ENCODE measurements at regions not wholly inside any gene's neighbourhood (a gene's known extent, or its start where the extent isn't known, plus 50 kb on each side); places are given as distances from the start of the nearest gene placed in this dataset.

DNA sequence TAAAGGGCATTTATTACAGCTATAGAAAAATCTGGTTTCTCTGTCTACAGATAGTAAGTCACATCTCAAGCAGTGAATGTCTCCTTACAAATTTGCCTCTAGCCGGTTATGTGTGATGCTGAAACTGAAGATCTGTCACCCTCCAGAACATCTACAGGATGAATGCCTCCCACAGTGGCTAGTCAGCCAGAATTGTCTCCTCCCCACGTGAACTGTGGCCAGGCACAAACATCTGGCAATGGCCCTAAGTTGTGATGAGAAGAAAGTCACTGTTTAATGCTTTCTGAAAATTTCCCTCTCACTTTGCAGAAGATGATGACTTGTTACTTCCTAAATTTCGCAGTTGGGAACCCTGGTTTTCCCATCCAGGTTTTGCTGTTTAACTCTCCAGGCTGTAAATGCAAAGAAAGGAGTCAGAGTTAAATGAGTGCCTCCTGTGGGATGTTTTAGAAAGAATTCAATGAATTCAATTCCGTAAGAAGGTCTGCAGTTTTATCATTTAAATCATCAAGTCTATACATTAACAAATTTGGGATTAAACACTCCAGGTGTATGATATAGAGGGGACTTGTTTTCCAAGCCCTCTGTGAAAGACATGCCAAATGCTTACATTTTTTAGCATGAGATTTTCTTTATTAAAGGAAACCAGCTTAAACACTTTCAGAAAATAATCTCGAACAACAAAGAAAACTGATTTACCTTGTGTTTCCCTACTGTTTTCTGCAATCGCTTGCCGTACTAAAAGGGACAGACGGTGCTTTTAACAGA is 55.4 kb upstream of the TLR3 start:
- dilution Hi-C loops (cut with MboI; ENCODE audit: extremely low pct_ligation_motif_present, low sequenced_read_pairs) (no loop called here), intact Hi-C loops (cut with micrococcal nuclease) (no loop called here)
- Histone ChIP-seq H3K9me3 (replicated peaks; ENCODE audit: control insufficient read depth, insufficient read depth, low read length) (no peaks in the 10 kb centered on the region), H3K27me3 (ENCODE audit: control insufficient read depth in 2 of 2, insufficient read depth in 2 of 2, low read length in 2 of 2) (no peaks in the 10 kb centered on the region), H3K9ac (replicated peaks; ENCODE audit: extremely low read depth, insufficient read depth, low read length) (no peak overlapping the region), H2AFZ (ENCODE audit: low read depth, low read length) (no peak overlapping the region), H3K27ac (ENCODE audit: insufficient read depth, low read depth, low read length) (no peak overlapping the region), H3K4me2 (ENCODE audit: insufficient read depth, low read length) (no peak overlapping the region), H3K4me1 (ENCODE audit: control insufficient read depth, extremely low read depth, insufficient read depth, low read length) (no peaks in the 10 kb centered on the region), H3K4me3 (replicated peaks in 1 of 3; ENCODE audit: insufficient read depth in 1 of 3, low read depth in 1 of 3, low read length in 3 of 3) (no peak overlapping the region), H3K79me2 (ENCODE audit: control insufficient read depth, insufficient read depth, low read length) (no peaks in the 10 kb centered on the region), H3K36me3 (ENCODE audit: control insufficient read depth in 2 of 2, extremely low read depth in 1 of 2, insufficient read depth in 2 of 2, low read length in 2 of 2) (no peaks in the 10 kb centered on the region), H4K20me1 (replicated peaks; ENCODE audit: control insufficient read depth, extremely low read depth, insufficient read depth, low read length) (no peaks in the 10 kb centered on the region), H3K9me1 (replicated peaks; ENCODE audit: control insufficient read depth, extremely low read depth, insufficient read depth, low read length) (no peaks in the 10 kb centered on the region)
- POLR2A ChIA-PET = no interaction called here
- DNase-seq (ENCODE audit: low read depth, low spot score) = no peak
- CTCF ChIA-PET = interaction anchor here (2.1 kb wide), 1 partner anchor 8 kb away, joined by 9 read pairs; no protein-coding TSS in a partner anchor
- BruUV-seq (replicated peaks) = no TSS peak
- no peak for FAIRE-seq
- TF ChIP-seq, protein P1, sequence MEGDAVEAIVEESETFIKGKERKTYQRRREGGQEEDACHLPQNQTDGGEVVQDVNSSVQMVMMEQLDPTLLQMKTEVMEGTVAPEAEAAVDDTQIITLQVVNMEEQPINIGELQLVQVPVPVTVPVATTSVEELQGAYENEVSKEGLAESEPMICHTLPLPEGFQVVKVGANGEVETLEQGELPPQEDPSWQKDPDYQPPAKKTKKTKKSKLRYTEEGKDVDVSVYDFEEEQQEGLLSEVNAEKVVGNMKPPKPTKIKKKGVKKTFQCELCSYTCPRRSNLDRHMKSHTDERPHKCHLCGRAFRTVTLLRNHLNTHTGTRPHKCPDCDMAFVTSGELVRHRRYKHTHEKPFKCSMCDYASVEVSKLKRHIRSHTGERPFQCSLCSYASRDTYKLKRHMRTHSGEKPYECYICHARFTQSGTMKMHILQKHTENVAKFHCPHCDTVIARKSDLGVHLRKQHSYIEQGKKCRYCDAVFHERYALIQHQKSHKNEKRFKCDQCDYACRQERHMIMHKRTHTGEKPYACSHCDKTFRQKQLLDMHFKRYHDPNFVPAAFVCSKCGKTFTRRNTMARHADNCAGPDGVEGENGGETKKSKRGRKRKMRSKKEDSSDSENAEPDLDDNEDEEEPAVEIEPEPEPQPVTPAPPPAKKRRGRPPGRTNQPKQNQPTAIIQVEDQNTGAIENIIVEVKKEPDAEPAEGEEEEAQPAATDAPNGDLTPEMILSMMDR (IDR thresholded peaks at IDR 0.05; ENCODE audit: extremely low read depth in 1 of 2, insufficient read depth in 1 of 2, low read depth in 1 of 2, low read length in 2 of 2) = no peak
- no peak for TF ChIP-seq MYC (IDR thresholded peaks at IDR 0.05; ENCODE audit: low read depth, low read length)

DNA sequence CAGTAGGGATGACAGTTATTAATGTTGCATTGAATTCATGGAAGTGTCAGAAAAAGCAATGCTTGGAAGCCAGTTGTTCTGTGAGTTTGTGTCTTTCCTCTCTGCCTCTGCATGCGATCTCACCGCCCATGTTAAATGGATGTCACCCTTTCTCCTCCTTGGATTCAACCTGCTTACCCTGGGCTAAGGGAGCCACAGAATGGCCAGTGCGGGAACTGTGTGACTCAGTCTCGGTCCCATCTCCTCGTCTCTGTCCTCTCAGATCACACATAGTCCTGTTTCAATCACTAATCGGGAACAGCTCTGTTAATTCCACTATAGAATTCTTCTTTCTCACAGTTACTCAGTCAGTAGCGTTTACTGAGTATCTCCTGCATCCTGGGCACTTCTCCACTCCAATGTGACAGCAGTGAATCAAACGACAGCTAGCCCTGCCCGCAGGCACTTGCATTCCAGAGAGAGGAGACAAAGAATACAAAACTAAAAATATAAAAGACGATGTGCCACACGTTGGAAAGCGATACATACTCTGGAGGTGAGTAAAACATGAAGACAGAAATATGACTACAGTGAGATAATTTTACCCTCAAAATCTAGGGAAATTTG is 53.6 kb upstream of the TLR3 start:
- no peaks in the 10 kb centered on the region for H3K9me1 ChIP-seq (replicated peaks; ENCODE audit: control insufficient read depth, extremely low read depth, insufficient read depth, low read length)
- H2AFZ ChIP-seq (ENCODE audit: low read depth, low read length) = no peak overlapping the region
- ChIA-PET CTCF (no interaction called here), POLR2A (no interaction called here)
- no peak for DNase-seq (ENCODE audit: low read depth, low spot score)
- dilution Hi-C loops (cut with MboI; ENCODE audit: extremely low pct_ligation_motif_present, low sequenced_read_pairs) = no loop called here
- no peaks in the 10 kb centered on the region for H3K4me1 ChIP-seq (ENCODE audit: control insufficient read depth, extremely low read depth, insufficient read depth, low read length)
- H3K9me3 ChIP-seq (replicated peaks; ENCODE audit: control insufficient read depth, insufficient read depth, low read length) = no peaks in the 10 kb centered on the region
- FAIRE-seq = no peak
- no TSS peak for BruUV-seq (replicated peaks)
- no peak overlapping the region for H3K4me3 ChIP-seq (replicated peaks in 1 of 3; ENCODE audit: insufficient read depth in 1 of 3, low read depth in 1 of 3, low read length in 3 of 3)
- H3K27ac ChIP-seq (ENCODE audit: insufficient read depth, low read depth, low read length) = no peak overlapping the region
- no peak overlapping the region for H3K9ac ChIP-seq (replicated peaks; ENCODE audit: extremely low read depth, insufficient read depth, low read length)
- no peak for TF ChIP-seq EZH2 (IDR thresholded peaks at IDR 0.05; ENCODE audit: borderline replicate concordance, low read depth, low read length, severe bottlenecking)
- TF ChIP-seq, protein P1 (IDR thresholded peaks at IDR 0.05; ENCODE audit: extremely low read depth in 1 of 2, insufficient read depth in 1 of 2, low read depth in 1 of 2, low read length in 2 of 2) = no peak
- H4K20me1 ChIP-seq (replicated peaks; ENCODE audit: control insufficient read depth, extremely low read depth, insufficient read depth, low read length) = no peaks in the 10 kb centered on the region
- H3K79me2 ChIP-seq (ENCODE audit: control insufficient read depth, insufficient read depth, low read length) = no peaks in the 10 kb centered on the region
- H3K4me2 ChIP-seq (ENCODE audit: insufficient read depth, low read length) = no peak overlapping the region
- H3K36me3 ChIP-seq (ENCODE audit: control insufficient read depth in 2 of 2, extremely low read depth in 1 of 2, insufficient read depth in 2 of 2, low read length in 2 of 2) = no peaks in the 10 kb centered on the region
- H3K27me3 ChIP-seq (ENCODE audit: control insufficient read depth in 2 of 2, insufficient read depth in 2 of 2, low read length in 2 of 2) = no peaks in the 10 kb centered on the region
- intact Hi-C loops (cut with micrococcal nuclease) = no loop called here
